Fibroblast of pulmonary artery (primary cell): ENCODE measurements at regions not wholly inside any gene's neighbourhood (a gene's known extent, or its start where the extent isn't known, plus 50 kb on each side); places are given as distances from the start of the nearest gene placed in this dataset.

Source experiments
- DNase-seq: peaks from one replicate; pipeline ENCODE4 v3.0.0-alpha.2; 2010; ENCODE audit warnings: low read depth
- H3K4me3 ChIP-seq: replicated peaks from 2 replicates; pipeline ENCODE4 v1.5.1; 2011; ENCODE audit warnings: low read depth, mild to moderate bottlenecking, control low read depth, low read length, moderate library complexity
- CTCF ChIP-seq: IDR thresholded peaks from 2 replicates; pipeline ENCODE4 v1.5.1; 2011; ENCODE audit warnings: mild to moderate bottlenecking, control low read depth, low read length, inconsistent platforms; ENCODE audit errors: missing control alignments

GRCh38 chr15:35307676-35308075 lies 222.6 kb upstream of the NANOGP8 start:
- H3K4me3 ChIP-seq: no peak overlapping the region

GRCh38 chr15:35307026-35307425 lies 221.9 kb upstream of the NANOGP8 start:
- H3K4me3 ChIP-seq: no peak overlapping the region

More at GRCh38 chr15:35307676-35308075, 222.6 kb upstream of the NANOGP8 start:
- no peak for DNase-seq
- no peak for TF ChIP-seq CTCF

GRCh38 chr15:35306361-35306981 lies 221.4 kb upstream of the NANOGP8 start:
- DNase-seq: peak; percentile 72
- no peak overlapping the region for H3K4me3 ChIP-seq
- TF ChIP-seq CTCF: no peak

More at GRCh38 chr15:35307026-35307425, 221.9 kb upstream of the NANOGP8 start:
- DNase-seq: no peak
- no peak for TF ChIP-seq CTCF

GRCh38 chr15:35305946-35306345 lies 220.9 kb upstream of the NANOGP8 start:
- DNase-seq: peak; percentile 66
- no peak for TF ChIP-seq CTCF

GRCh38 chr15:35305031-35305550 lies 220.0 kb upstream of the NANOGP8 start:
- no peak for DNase-seq
- no peak for TF ChIP-seq CTCF
- no peak overlapping the region for H3K4me3 ChIP-seq

More at GRCh38 chr15:35305946-35306345, 220.9 kb upstream of the NANOGP8 start:
- no peak overlapping the region for H3K4me3 ChIP-seq

GRCh38 chr15:35304389-35304788 lies 219.3 kb upstream of the NANOGP8 start:
- no peak overlapping the region for H3K4me3 ChIP-seq
- no peak for TF ChIP-seq CTCF
- DNase-seq: no peak

- TF ChIP-seq CTCF: no peak
- DNase-seq: no peak
- H3K4me3 ChIP-seq: no peak overlapping the region
Measured at GRCh38 chr15:35302334-35302733, 217.2 kb upstream of the NANOGP8 start.
